ENCODE measurements at regions not wholly inside any gene's neighbourhood (a gene's known extent, or its start where the extent isn't known, plus 50 kb on each side); places are given as distances from the start of the nearest gene placed in this dataset.

- no peak overlapping the region for H2BK20ac ChIP-seq (ENCODE audit: low read depth, low read length)
- H4K5ac ChIP-seq (ENCODE audit: low read depth, low read length), result no peak overlapping the region
- H3K56ac ChIP-seq (ENCODE audit: extremely low read depth, insufficient read depth, low read length), result no peak overlapping the region
- H3K79me1 ChIP-seq (ENCODE audit: low read depth in 1 of 2, low read length in 2 of 2), result no peaks in the 10 kb centered on the region
- H3K18ac ChIP-seq (ENCODE audit: low read depth, low read length), result no peak overlapping the region
- H3K9me3 ChIP-seq (ENCODE audit: control insufficient read depth, insufficient read depth, low read length), result peaks cover 30% of the 10 kb centered on the region
- intact Hi-C loops (cut with micrococcal nuclease) (no loop called here), dilution Hi-C loops (cut with HindIII; ENCODE audit: low sequenced_read_pairs, unreplicated experiment) (no loop called here), in situ Hi-C loops (cut with MboI; ENCODE audit: low sequenced_read_pairs) (no loop called here)
- no peak overlapping the region for H2AK5ac ChIP-seq (ENCODE audit: low read depth, low read length)
- POLR2A ChIA-PET (ENCODE audit: unreplicated experiment), result no interaction called here
- H3K36me3 ChIP-seq (ENCODE audit: control insufficient read depth, insufficient read depth, low read length), result no peaks in the 10 kb centered on the region
- H3K4me1 ChIP-seq (ENCODE audit: control insufficient read depth, insufficient read depth, low read length), result no peaks in the 10 kb centered on the region
- H4K91ac ChIP-seq (ENCODE audit: insufficient read depth, low read depth, low read length), result no peak overlapping the region
- H4K20me1 ChIP-seq (ENCODE audit: insufficient read depth, low read length), result no peaks in the 10 kb centered on the region
- no peak for TF ChIP-seq RAD21 (IDR thresholded peaks at IDR 0.05; ENCODE audit: low read length)
- TF ChIP-seq, protein P1, sequence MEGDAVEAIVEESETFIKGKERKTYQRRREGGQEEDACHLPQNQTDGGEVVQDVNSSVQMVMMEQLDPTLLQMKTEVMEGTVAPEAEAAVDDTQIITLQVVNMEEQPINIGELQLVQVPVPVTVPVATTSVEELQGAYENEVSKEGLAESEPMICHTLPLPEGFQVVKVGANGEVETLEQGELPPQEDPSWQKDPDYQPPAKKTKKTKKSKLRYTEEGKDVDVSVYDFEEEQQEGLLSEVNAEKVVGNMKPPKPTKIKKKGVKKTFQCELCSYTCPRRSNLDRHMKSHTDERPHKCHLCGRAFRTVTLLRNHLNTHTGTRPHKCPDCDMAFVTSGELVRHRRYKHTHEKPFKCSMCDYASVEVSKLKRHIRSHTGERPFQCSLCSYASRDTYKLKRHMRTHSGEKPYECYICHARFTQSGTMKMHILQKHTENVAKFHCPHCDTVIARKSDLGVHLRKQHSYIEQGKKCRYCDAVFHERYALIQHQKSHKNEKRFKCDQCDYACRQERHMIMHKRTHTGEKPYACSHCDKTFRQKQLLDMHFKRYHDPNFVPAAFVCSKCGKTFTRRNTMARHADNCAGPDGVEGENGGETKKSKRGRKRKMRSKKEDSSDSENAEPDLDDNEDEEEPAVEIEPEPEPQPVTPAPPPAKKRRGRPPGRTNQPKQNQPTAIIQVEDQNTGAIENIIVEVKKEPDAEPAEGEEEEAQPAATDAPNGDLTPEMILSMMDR (conservative IDR thresholded peaks at IDR 0.05; ENCODE audit: low read depth, low read length), result no peak
- no peak for TF ChIP-seq FOS (IDR thresholded peaks at IDR 0.05; ENCODE audit: low read depth, low read length)
- no peak for TF ChIP-seq NFE2L2 (IDR thresholded peaks at IDR 0.05; ENCODE audit: low read depth, low read length)
- TF ChIP-seq POLR2A (IDR thresholded peaks at IDR 0.05; ENCODE audit: low read depth, low read length), result no peak
- TF ChIP-seq CEBPB (IDR thresholded peaks at IDR 0.05; ENCODE audit: low read depth, low read length), result no peak
- TF ChIP-seq SMC3 (IDR thresholded peaks at IDR 0.05; ENCODE audit: low read depth, low read length), result no peak
- ATAC-seq (ENCODE audit: low read depth) (no peak), DNase-seq (no peak)
- no peaks in the 10 kb centered on the region for H3K27me3 ChIP-seq (ENCODE audit: control insufficient read depth, insufficient read depth, low read length)
- H2AK9ac ChIP-seq (replicated peaks; ENCODE audit: low read depth, low read length, poor library complexity), result no peak overlapping the region
- no peak overlapping the region for H3K4ac ChIP-seq (ENCODE audit: low read depth, low read length)
- H3K9me1 ChIP-seq (ENCODE audit: insufficient read depth, low read length), result no peaks in the 10 kb centered on the region
- no peak overlapping the region for H2BK120ac ChIP-seq (ENCODE audit: low read depth, low read length)
- no peak overlapping the region for H3K4me3 ChIP-seq (ENCODE audit: insufficient read depth, low read depth, low read length)
- no peak overlapping the region for H3K14ac ChIP-seq (replicated peaks; ENCODE audit: low read depth, low read length)
- no peak overlapping the region for H2AFZ ChIP-seq (replicated peaks; ENCODE audit: low read length, poor library complexity)
- H2BK5ac ChIP-seq (ENCODE audit: low read depth, low read length, poor library complexity, severe bottlenecking), result no peak overlapping the region
- no TSS peak for BruUV-seq (replicated peaks)
- H3K23ac ChIP-seq (ENCODE audit: low read depth, low read length), result no peak overlapping the region
- H3K4me2 ChIP-seq (ENCODE audit: low read depth, low read length), result no peak overlapping the region
- H3K27ac ChIP-seq (ENCODE audit: insufficient read depth, low read length), result no peak overlapping the region
- H2BK15ac ChIP-seq (ENCODE audit: low read depth, low read length), result no peak overlapping the region
- H4K8ac ChIP-seq (ENCODE audit: low read depth in 2 of 2, low read length in 2 of 2), result no peak overlapping the region
- CTCF ChIA-PET, result no interaction called here
- no CpG with 5 or more reads among the region's 5 CpGs for WGBS, 2 experiments (ENCODE audit: extremely low coverage in 2 of 2, insufficient read length in 1 of 2)
- H3K9ac ChIP-seq (ENCODE audit: low read depth, low read length), result no peak overlapping the region
Measured at GRCh38 chr6:165229216-165229615, 80.2 kb downstream of the C6orf118 start.

All from IMR-90 (cell line).